K562 (cell line): ENCODE measurements at regions not wholly inside any gene's neighbourhood (a gene's known extent, or its start where the extent isn't known, plus 50 kb on each side); places are given as distances from the start of the nearest gene placed in this dataset.

Experiments
- ATAC-seq: fragments of 200-7000 bp; cut with Tn5 transposase; 3 replicates; pipeline ENCODE4 v1.9.1; 2020; ENCODE audit warnings: moderate library complexity
- BruUV-seq: library from RNA; stranded (reverse); fragments of 400-500 nt; replicated peaks from 2 replicates; lab custom pipeline; 2021; lab: Mats Ljungman, UMichigan
- CTCF ChIA-PET: fragments of 300-600 bp; formaldehyde crosslinking; extraction: SDS; loops from one replicate; lab custom pipeline; 2021; ENCODE audit warnings: low intra/inter-chr PET ratio; lab: Yijun Ruan, JAX
- POLR2A ChIA-PET: fragments of 300-600, 350-650 bp; sonication (Branson Sonifier 250); formaldehyde crosslinking; extraction: SDS; loops from one replicate; lab custom pipeline; 2021; ENCODE audit warnings: antibody characterized with exemption, inconsistent platforms; lab: Yijun Ruan, JAX
- DNase-seq, 4 experiments: peaks; one replicate each; pipeline versions ENCODE4 v3.0.0 to v3.0.0-alpha.2; 2011 to 2018; ENCODE audit warnings: low spot score in 3 of 4, mixed read lengths in 3 of 4; ENCODE audit errors: extremely low read depth in 1 of 4
- FAIRE-seq: peaks from 2 replicates; lab custom pipeline; 2011; peaks lifted over from hg19 to GRCh38; lab: Jason Lieb, UNC
- H2AFZ ChIP-seq: 2 replicates; pipeline ENCODE4 v1.6.0; 2011; ENCODE audit warnings: low read depth, low read length, control low read depth, inconsistent platforms
- H3K27ac ChIP-seq: fragments of 200-600 bp; 3 replicates; pipeline ENCODE4 v1.8.0; 2011; ENCODE audit warnings: low read depth, mild to moderate bottlenecking, control low read depth, inconsistent platforms, low read length, moderate library complexity, mixed read lengths; ENCODE audit errors: extremely low read depth
- H3K27me3 ChIP-seq, 2 experiments: fragments of 300-600 bp in 1 of 2; 2 replicates in 1 of 2; 3 replicates in 1 of 2; pipeline versions ENCODE4 v1.6.0 to v1.8.0; 2011; ENCODE audit warnings: inconsistent platforms in 2 of 2, low read length in 2 of 2, mild to moderate bottlenecking in 1 of 2, mixed read lengths in 1 of 2, moderate library complexity in 1 of 2; ENCODE audit not compliant: control insufficient read depth in 2 of 2, insufficient read depth in 2 of 2
- H3K36me3 ChIP-seq: fragments of 300-600 bp; 3 replicates; pipeline ENCODE4 v1.8.0; 2011; ENCODE audit warnings: mild to moderate bottlenecking, low read length, inconsistent platforms; ENCODE audit not compliant: control insufficient read depth, insufficient read depth
- H3K4me1 ChIP-seq, 2 experiments: fragments of 200-600 bp in 1 of 2; replicated peaks in 1 of 2; 2 replicates in 1 of 2; 3 replicates in 1 of 2; pipeline versions ENCODE4 v1.5.1 to v1.8.0; 2011; ENCODE audit warnings: inconsistent platforms in 2 of 2, low read length in 2 of 2, mild to moderate bottlenecking in 1 of 2, mixed read lengths in 1 of 2, moderate library complexity in 1 of 2; ENCODE audit not compliant: control insufficient read depth in 2 of 2, insufficient read depth in 2 of 2
- H3K4me2 ChIP-seq: 2 replicates; pipeline ENCODE4 v1.6.1; 2011; ENCODE audit warnings: low read length, control low read depth, inconsistent platforms, mixed read lengths; ENCODE audit not compliant: insufficient read depth
- H3K4me3 ChIP-seq: fragments of 200-600 bp; sonication (generic), shearing (Covaris generic); 2 replicates; pipeline ENCODE4 v1.5.1; 2016; ENCODE audit warnings: control low read depth, inconsistent platforms
- H3K79me2 ChIP-seq: fragments of 200-600 bp; 3 replicates; pipeline ENCODE4 v1.8.0; 2011; ENCODE audit warnings: low read length, inconsistent platforms; ENCODE audit not compliant: control insufficient read depth, insufficient read depth
- H3K9ac ChIP-seq, 2 experiments: 2 replicates each; pipeline versions ENCODE4 v1.6.0 to v1.6.1; 2011; ENCODE audit warnings: low read depth in 2 of 2, low read length in 2 of 2, control low read depth in 1 of 2, inconsistent platforms in 1 of 2, mild to moderate bottlenecking in 1 of 2, mixed read lengths in 1 of 2; ENCODE audit not compliant: insufficient read depth in 1 of 2
- H3K9me1 ChIP-seq: one replicate; pipeline ENCODE4 v1.6.0; 2011; ENCODE audit warnings: inconsistent platforms, mild to moderate bottlenecking, low read length, moderate library complexity; ENCODE audit not compliant: control insufficient read depth, insufficient read depth
- H3K9me3 ChIP-seq: replicated peaks from 2 replicates; pipeline ENCODE4 v1.5.1; 2011; ENCODE audit warnings: low read depth, low read length, inconsistent platforms; ENCODE audit not compliant: control insufficient read depth, insufficient read depth
- H4K20me1 ChIP-seq: replicated peaks from 2 replicates; pipeline ENCODE4 v1.6.1; 2011; ENCODE audit warnings: low read length, inconsistent platforms, mixed read lengths; ENCODE audit not compliant: control insufficient read depth, insufficient read depth
- ARID3B ChIP-seq: fragments of 250-450 bp; sonication (Bioruptor Pico); IDR thresholded peaks from 2 replicates; pipeline ENCODE4 v1.4.0; 2020; ENCODE audit warnings: borderline replicate concordance
- CBFA2T3 ChIP-seq: fragments of 450-650 bp; IDR thresholded peaks from 2 replicates; pipeline ENCODE4 v1.6.1; 2017
- CC2D1A ChIP-seq: fragments of 450-650 bp; IDR thresholded peaks from 2 replicates; pipeline ENCODE4 v1.6.1; 2017; ENCODE audit warnings: mild to moderate bottlenecking
- CHCHD3 ChIP-seq: fragments of 250-450 bp; sonication (Bioruptor Pico); IDR thresholded peaks from 2 replicates; pipeline ENCODE4 v2.1.2; 2022; ENCODE audit warnings: mild to moderate bottlenecking
- CTCFL ChIP-seq: IDR thresholded peaks from 2 replicates; pipeline ENCODE4 v1.6.1; 2011; ENCODE audit warnings: borderline replicate concordance, low read depth, mild to moderate bottlenecking, moderate library complexity, low read length; ENCODE audit not compliant: insufficient read depth, poor library complexity, severe bottlenecking
- ELK1 ChIP-seq: sonication (generic); formaldehyde crosslinking; IDR thresholded peaks from 2 replicates; pipeline ENCODE4 v1.8.1; 2022; ENCODE audit warnings: missing genetic modification reagents
- TCF7 ChIP-seq: sonication (generic); IDR thresholded peaks from 2 replicates; pipeline ENCODE4 v1.6.1; 2016; ENCODE audit warnings: antibody characterized with exemption, borderline replicate concordance
- ZBTB17 ChIP-seq: fragments of 450-650 bp; formaldehyde crosslinking; IDR thresholded peaks from 2 replicates; pipeline ENCODE4 v1.4.0; 2020; ENCODE audit warnings: mild to moderate bottlenecking
- ZNF282 ChIP-seq: sonication (generic); formaldehyde crosslinking; IDR thresholded peaks from 2 replicates; pipeline ENCODE4 v1.8.1; 2023; ENCODE audit warnings: missing genetic modification reagents
- WGBS: fragments of 100-300 bp; shearing (Covaris generic); methylation state at CpG from one replicate; pipeline ENCODE4 v1.1.6; 2016; ENCODE audit warnings: low coverage, mixed read lengths; ENCODE audit not compliant: insufficient coverage; ENCODE audit errors: missing lambda C conversion rate; 5-methylcytosine and 5-hydroxymethylcytosine counted together
- in situ Hi-C: fragments of 300-500 bp; cut with MboI; formaldehyde crosslinking; loops from 4 replicates; pipeline ENCODE4 v1.15.0; 2018; ENCODE audit warnings: inconsistent platforms, mixed read lengths
- intact Hi-C: fragments of 100-400 bp; cut with micrococcal nuclease; formaldehyde crosslinking; loops from 2 replicates; pipeline ENCODE4 v1.14.2; 2022

GRCh38 chr17:55969562-55970324 is 183.5 kb upstream of the ANKFN1 start:
- CTCF ChIA-PET: no interaction called here
- no peak overlapping the region for H3K9ac ChIP-seq
- POLR2A ChIA-PET: no interaction called here
- DNase-seq (no peak), FAIRE-seq (no peak), ATAC-seq (no peak)
- no peak overlapping the region for H3K4me2 ChIP-seq
- no peaks in the 10 kb centered on the region for H3K79me2 ChIP-seq
- no peak for TF ChIP-seq ELK1 (CRISPR knock-in tag)
- no peak overlapping the region for H2AFZ ChIP-seq
- in situ Hi-C loops: no loop called here
- intact Hi-C loops: loop anchor here (10.0 kb wide), 1 partner anchor 445 kb away; no protein-coding TSS in a partner anchor
- BruUV-seq: no TSS peak
- H3K9me3 ChIP-seq: no peaks in the 10 kb centered on the region
- H3K27me3 ChIP-seq: no peaks in the 10 kb centered on the region; a peak in 1 of 5 replicates
- no peak overlapping the region for H3K4me3 ChIP-seq
- H3K9me1 ChIP-seq: no peaks in the 10 kb centered on the region
- 0% methylated on average over 3 of the region's 3 CpGs for WGBS
- no peaks in the 10 kb centered on the region for H3K36me3 ChIP-seq
- H4K20me1 ChIP-seq: no peaks in the 10 kb centered on the region
- no peak overlapping the region for H3K27ac ChIP-seq
- H3K4me1 ChIP-seq: no peaks in the 10 kb centered on the region

GRCh38 chr17:55978578-55978977 is 174.7 kb upstream of the ANKFN1 start:
- Histone ChIP-seq H3K4me3 (no peak overlapping the region), H3K36me3 (no peaks in the 10 kb centered on the region), H3K9me1 (no peaks in the 10 kb centered on the region), H3K4me1 (no peaks in the 10 kb centered on the region), H3K79me2 (no peaks in the 10 kb centered on the region), H3K9ac (no peak overlapping the region), H3K27me3 (no peaks in the 10 kb centered on the region), H3K4me2 (no peak overlapping the region), H2AFZ (no peak overlapping the region), H3K27ac (no peak overlapping the region), H3K9me3 (no peaks in the 10 kb centered on the region), H4K20me1 (no peaks in the 10 kb centered on the region)
- ChIA-PET CTCF (no interaction called here), POLR2A (no interaction called here)
- in situ Hi-C loops: no loop called here
- WGBS: 10% methylated on average over 1 of the region's 1 CpG
- no peak for FAIRE-seq
- DNase-seq: no peak
- ATAC-seq: no peak
- intact Hi-C loops: no loop called here
- BruUV-seq: no TSS peak
- TF ChIP-seq CBFA2T3: no peak
- no peak for TF ChIP-seq ARID3B (CRISPR knock-in tag)
- TF ChIP-seq CHCHD3 (CRISPR knock-in tag): no peak
- no peak for TF ChIP-seq CTCFL
- TF ChIP-seq CC2D1A: no peak
- no peak for TF ChIP-seq TCF7
- TF ChIP-seq ZNF282 (CRISPR knock-in tag): no peak
- no peak for TF ChIP-seq ZBTB17 (CRISPR knock-in tag)
